Mesothelial cell of epicardium (in vitro differentiated cells): ENCODE measurements at regions not wholly inside any gene's neighbourhood (a gene's known extent, or its start where the extent isn't known, plus 50 kb on each side); places are given as distances from the start of the nearest gene placed in this dataset.
A peak's percentile ranks its signal among the peaks of the same experiment; 100 is the strongest.

Source experiments
- DNase-seq, 2 experiments: peaks; one replicate each; pipeline ENCODE4 v3.0.0; 2021; ENCODE audit warnings: low spot score in 2 of 2; ENCODE audit not compliant: unreplicated experiment in 2 of 2
- H3K27ac Mint-ChIP-seq: 2 replicates; pipeline ENCODE4 v1.8.0; 2021; ENCODE audit warnings: mixed read lengths
- H3K27me3 Mint-ChIP-seq: 2 replicates; pipeline ENCODE4 v1.8.0; 2021; ENCODE audit warnings: low read depth, mixed read lengths
- H3K36me3 Mint-ChIP-seq: 2 replicates; pipeline ENCODE4 v1.8.0; 2021; ENCODE audit warnings: mixed read lengths
- H3K4me1 Mint-ChIP-seq: 2 replicates; pipeline ENCODE4 v1.8.0; 2021; ENCODE audit warnings: mixed read lengths
- H3K4me3 Mint-ChIP-seq: 2 replicates; pipeline ENCODE4 v1.8.0; 2021; ENCODE audit warnings: mild to moderate bottlenecking, moderate library complexity, mixed read lengths
- H3K9me3 Mint-ChIP-seq: 2 replicates; pipeline ENCODE4 v1.8.0; 2021; ENCODE audit warnings: mixed read lengths
- CTCF ChIP-seq: fragments of 200-600 bp; sonication (generic); IDR thresholded peaks from one replicate; pipeline ENCODE4 v1.5.0; 2021; ENCODE audit warnings: antibody characterized with exemption; ENCODE audit not compliant: unreplicated experiment

- Mint-ChIP-seq H3K27me3 (no peaks in the 10 kb centered on the region), H3K36me3 (no peaks in the 10 kb centered on the region), H3K9me3 (no peaks in the 10 kb centered on the region), H3K4me1 (peaks cover 8% of the 10 kb centered on the region), H3K27ac (peak overlapping the region; percentile 80), H3K4me3 (no peak overlapping the region)
- no peak for TF ChIP-seq CTCF
- no peak for DNase-seq
Measured at GRCh38 chr6:71499667-71500066, 211.1 kb downstream of the OGFRL1 start.

- no peak for DNase-seq
- Mint-ChIP-seq H3K4me1 (peaks cover 8% of the 10 kb centered on the region), H3K27ac (peak overlapping the region; percentile 43), H3K9me3 (peaks cover 3% of the 10 kb centered on the region), H3K36me3 (no peaks in the 10 kb centered on the region), H3K27me3 (no peaks in the 10 kb centered on the region), H3K4me3 (no peak overlapping the region)
- TF ChIP-seq CTCF = no peak
Measured at GRCh38 chr6:71502168-71502567, 213.6 kb downstream of the OGFRL1 start.

- no peak for TF ChIP-seq CTCF
- peaks cover 8% of the 10 kb centered on the region for H3K4me1 Mint-ChIP-seq
- H3K4me3 Mint-ChIP-seq = no peak overlapping the region
- peaks cover 3% of the 10 kb centered on the region for H3K9me3 Mint-ChIP-seq
- H3K36me3 Mint-ChIP-seq = no peaks in the 10 kb centered on the region
- no peaks in the 10 kb centered on the region for H3K27me3 Mint-ChIP-seq
- DNase-seq = no peak
- no peak overlapping the region for H3K27ac Mint-ChIP-seq
Measured at GRCh38 chr6:71502956-71503355, 214.3 kb downstream of the OGFRL1 start.

- Mint-ChIP-seq H3K4me1 (peaks cover 23% of the 10 kb centered on the region), H3K27me3 (no peaks in the 10 kb centered on the region), H3K4me3 (no peak overlapping the region), H3K27ac (no peak overlapping the region), H3K9me3 (peaks cover 3% of the 10 kb centered on the region), H3K36me3 (no peaks in the 10 kb centered on the region)
- DNase-seq = no peak
- no peak for TF ChIP-seq CTCF
Measured at GRCh38 chr6:71507183-71507582, 218.6 kb downstream of the OGFRL1 start.

GRCh38 chr6:71509191-71510005 is 220.8 kb downstream of the OGFRL1 start:
- Mint-ChIP-seq H3K27me3 (no peaks in the 10 kb centered on the region), H3K27ac (peak overlapping the region; percentile 27), H3K9me3 (peaks cover 3% of the 10 kb centered on the region), H3K4me3 (no peak overlapping the region), H3K36me3 (no peaks in the 10 kb centered on the region), H3K4me1 (peaks cover 28% of the 10 kb centered on the region)
- no peak for TF ChIP-seq CTCF
- DNase-seq = no peak
